ENCODE measurements at regions not wholly inside any gene's neighbourhood (a gene's known extent, or its start where the extent isn't known, plus 50 kb on each side); places are given as distances from the start of the nearest gene placed in this dataset.

- TF ChIP-seq CEBPB (IDR thresholded peaks at IDR 0.05; ENCODE audit: borderline replicate concordance, low read depth, low read length) (peak; percentile 79; the same call in 1 of the 2 replicates), PRDM10 (CRISPR knock-in tag; IDR thresholded peaks at IDR 0.05; ENCODE audit: low read depth) (no peak), TBP (CRISPR knock-in tag; IDR thresholded peaks at IDR 0.05) (no peak)
- H3K27me3 ChIP-seq (ENCODE audit: control insufficient read depth in 1 of 2, insufficient read depth in 2 of 2, low read length in 2 of 2) = no peaks in the 10 kb centered on the region
- intact Hi-C loops (cut with micrococcal nuclease; ENCODE audit: unreplicated experiment) (no loop called here), in situ Hi-C loops (cut with HindIII; ENCODE audit: extremely low pct_ligation_motif_present, low pct_unique_long_range_greater_than_20kb) (no loop called here)
- BruUV-seq (replicated peaks) = no TSS peak
- no peaks in the 10 kb centered on the region for H3K36me3 ChIP-seq (replicated peaks in 1 of 2; ENCODE audit: control insufficient read depth in 1 of 2, insufficient read depth in 2 of 2, low read length in 2 of 2)
- POLR2A ChIA-PET = no interaction called here
- no peaks in the 10 kb centered on the region for H4K20me1 ChIP-seq (ENCODE audit: insufficient read depth, low read length)
- H3K9ac ChIP-seq (ENCODE audit: insufficient read depth, low read depth, low read length) = no peak overlapping the region
- H3K4me3 ChIP-seq (replicated peaks in 1 of 3; ENCODE audit: insufficient read depth in 1 of 3, low read depth in 2 of 3, low read length in 3 of 3) = no peak overlapping the region
- no peak for DNase-seq (ENCODE audit: low spot score)
- no peak overlapping the region for H3K27ac ChIP-seq (ENCODE audit: extremely low read length, insufficient read depth, low read length)
- FAIRE-seq = no peak
- H3K4me1 ChIP-seq (ENCODE audit: insufficient read depth, low read length) = no peaks in the 10 kb centered on the region
- H3K9me3 ChIP-seq (ENCODE audit: low read length) = no peaks in the 10 kb centered on the region
- ATAC-seq = no peak
- no peak overlapping the region for H3K4me2 ChIP-seq (ENCODE audit: low read depth, low read length)
- CTCF ChIA-PET (ENCODE audit: low intra/inter-chr PET ratio, low total read pairs) = no interaction called here
- no peak overlapping the region for H2AFZ ChIP-seq (ENCODE audit: low read length)
- H3K79me2 ChIP-seq (ENCODE audit: insufficient read depth, low read length) = no peaks in the 10 kb centered on the region
- 9% methylated on average over 6 of the region's 6 CpGs for WGBS (ENCODE audit: low lambda C conversion rate)
Observed at GRCh38 chr1:221097479-221098281, 218.4 kb downstream of the HLX start.

All from HepG2 (cell line).